NCI-H2107 treated with DMSO at 0.1 percent for 48 hours (cell line): ENCODE measurements at regions not wholly inside any gene's neighbourhood (a gene's known extent, or its start where the extent isn't known, plus 50 kb on each side); places are given as distances from the start of the nearest gene placed in this dataset.
"Not testable (repeated sequence)": the region's sequence is repeated elsewhere in the genome, so short reads cannot be mapped to it uniquely, and the experiment has no call there.

Experiments used
- DNase-seq: peaks from one replicate; lab custom pipeline; 2025; ENCODE audit not compliant: unreplicated experiment; lab: John Stamatoyannopoulos, UW

DNA sequence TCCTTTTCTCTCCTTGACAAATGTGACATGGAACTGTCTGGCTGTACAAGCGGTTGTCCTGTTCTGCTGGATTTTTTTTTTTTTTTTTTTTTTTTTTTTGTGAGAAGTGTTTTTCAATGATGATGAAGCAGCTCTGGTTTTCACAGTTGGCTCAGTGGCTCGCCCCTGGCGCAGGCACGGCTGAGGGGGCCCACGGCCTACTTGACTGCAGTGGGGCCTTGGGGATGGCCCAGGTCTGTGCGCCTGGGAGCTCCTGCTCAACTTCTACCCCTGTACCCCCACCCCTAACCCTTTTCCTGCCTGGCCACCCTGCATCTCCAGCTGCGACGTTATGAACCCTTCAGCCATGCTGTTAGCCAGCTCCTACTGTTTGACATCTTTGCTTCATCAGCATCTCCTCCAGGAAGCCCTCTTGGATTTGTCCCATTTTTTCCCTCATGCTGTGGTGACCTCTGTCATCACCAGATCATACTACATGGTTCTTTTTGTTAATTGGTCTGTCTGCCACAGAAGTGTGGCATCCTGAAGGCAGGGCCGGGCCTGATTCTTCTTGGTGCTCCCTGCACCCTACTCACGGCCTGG is 167.9 kb downstream of the INHBB start:
- DNase-seq = no peak

GRCh38 chr2:120514521-120514920 is 168.6 kb downstream of the INHBB start:
- no peak for DNase-seq

GRCh38 chr2:120515066-120515758 is 169.3 kb downstream of the INHBB start:
- not testable (repeated sequence) for DNase-seq

DNA sequence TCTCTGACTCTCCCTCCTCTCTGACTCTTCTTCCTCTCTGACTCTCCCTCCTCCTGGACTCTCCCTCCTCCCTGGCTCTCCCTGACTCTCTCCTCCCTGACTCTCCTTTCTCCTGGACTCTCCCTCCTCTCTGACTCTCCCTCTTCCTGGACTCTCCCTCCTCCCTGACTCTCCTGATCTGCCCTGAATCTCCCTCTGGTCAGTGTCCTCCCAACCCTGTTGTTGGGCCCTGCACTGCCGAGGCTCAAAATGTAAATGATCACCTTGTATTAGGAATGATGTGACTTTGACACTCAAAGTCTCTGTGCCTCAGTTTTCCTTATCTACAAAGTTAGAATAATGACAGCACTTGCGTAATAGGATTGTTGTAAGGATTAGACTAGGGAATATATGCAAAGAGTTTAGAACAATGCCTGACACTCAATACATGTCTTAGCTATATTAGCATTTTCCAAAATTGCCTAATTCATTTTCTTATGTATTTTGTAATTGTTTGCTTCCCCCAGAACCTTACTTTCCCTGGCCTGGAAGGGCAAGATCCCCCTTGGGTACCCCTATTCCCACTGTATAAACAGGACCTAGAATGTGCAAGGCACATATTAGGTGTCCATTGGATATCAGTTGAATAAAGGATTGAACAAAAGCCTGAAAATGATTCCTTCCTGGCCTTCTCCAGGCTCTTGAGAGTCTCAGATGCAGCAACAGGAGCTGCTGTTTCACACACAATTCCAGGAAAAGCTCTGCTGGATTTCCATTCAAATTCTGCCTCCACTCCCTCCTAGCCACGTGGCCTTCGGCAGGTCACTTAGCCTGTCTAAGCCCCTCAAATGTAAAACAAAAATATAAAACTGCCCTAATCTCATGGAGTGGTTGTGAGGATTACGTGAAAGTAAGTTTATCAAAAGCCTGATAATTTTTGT is 170.1 kb downstream of the INHBB start:
- DNase-seq = no peak

DNA sequence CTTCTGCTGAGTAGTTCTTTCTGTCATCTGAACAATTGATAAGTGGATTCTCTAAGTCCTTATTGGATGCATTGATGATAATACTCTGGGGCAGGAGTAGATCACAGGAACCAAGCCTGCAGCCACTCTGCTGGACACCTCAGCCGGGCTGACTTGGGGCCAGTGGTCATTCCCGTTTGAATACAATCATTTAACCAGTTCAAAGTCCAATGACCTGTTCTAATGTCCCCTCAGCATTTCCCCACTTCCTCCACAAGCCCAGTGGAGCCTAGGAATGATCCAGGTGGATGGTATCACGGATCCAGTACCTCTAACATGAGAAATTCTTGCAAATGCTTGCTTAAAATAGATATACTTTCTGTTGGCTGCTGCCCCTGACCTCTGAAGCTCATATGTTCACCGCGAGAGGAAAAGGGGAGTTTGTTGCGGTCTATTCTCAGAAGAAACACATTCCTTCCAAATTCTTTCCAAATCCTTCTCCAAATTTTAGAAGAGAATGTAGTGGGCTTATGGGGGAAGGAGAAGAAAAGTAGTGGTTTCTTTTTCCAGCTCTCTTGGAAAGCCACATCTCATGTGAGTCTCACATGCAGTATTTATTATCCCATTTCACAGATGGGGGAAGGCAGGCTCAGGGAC is 170.9 kb downstream of the INHBB start:
- DNase-seq = no peak

- DNase-seq = no peak
These were observed 172.0 kb downstream of the INHBB start for GRCh38 chr2:120517751-120518469.

DNA sequence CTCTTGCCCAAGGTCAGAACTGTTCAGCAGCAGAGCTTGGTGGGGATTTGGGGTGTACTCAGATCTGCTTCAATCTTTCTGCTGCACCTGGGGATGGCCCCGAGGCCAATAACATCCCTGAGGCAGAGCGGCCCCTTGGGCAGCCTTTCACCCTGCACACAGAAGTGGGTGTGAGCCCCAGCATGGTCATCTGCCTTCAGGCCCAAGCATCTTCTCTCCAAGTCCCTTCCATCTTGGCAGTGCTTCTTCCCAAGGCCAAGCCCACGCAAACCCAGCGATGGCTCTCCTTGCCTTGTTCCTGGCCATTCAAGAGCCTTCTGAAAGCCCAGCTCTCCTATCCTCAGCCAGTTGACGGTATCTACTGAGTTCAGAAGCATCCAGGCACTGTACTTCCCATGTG is 172.9 kb downstream of the INHBB start:
- no peak for DNase-seq

- DNase-seq = no peak
These were observed 173.5 kb downstream of the INHBB start for GRCh38 chr2:120519469-120519868.

DNA sequence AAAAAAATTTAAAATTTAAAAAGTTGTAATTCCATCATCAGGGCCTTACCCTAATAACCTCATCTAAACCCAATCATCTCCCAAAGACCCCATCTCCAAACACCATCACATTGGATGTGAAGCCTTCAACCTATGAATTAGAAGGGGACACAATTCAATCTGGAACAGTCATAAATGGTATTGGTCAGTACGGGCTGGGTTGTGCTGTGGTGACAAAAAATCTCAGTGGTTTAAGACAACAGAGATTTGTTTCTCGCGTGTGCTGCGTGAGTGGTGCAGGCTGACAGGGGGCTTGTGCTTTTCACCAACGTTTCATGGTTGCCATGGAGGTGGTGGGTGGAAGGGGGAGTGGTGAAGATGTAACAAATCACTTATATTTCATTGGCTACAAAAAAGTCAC is 174.5 kb downstream of the INHBB start:
- no peak for DNase-seq

- peak; percentile 16 for DNase-seq
These were observed 175.3 kb downstream of the INHBB start for GRCh38 chr2:120520929-120521912.

- DNase-seq = no peak
These were observed 176.3 kb downstream of the INHBB start for GRCh38 chr2:120522151-120522751.

GRCh38 chr2:120523766-120524165 is 177.8 kb downstream of the INHBB start:
- DNase-seq = no peak

DNA sequence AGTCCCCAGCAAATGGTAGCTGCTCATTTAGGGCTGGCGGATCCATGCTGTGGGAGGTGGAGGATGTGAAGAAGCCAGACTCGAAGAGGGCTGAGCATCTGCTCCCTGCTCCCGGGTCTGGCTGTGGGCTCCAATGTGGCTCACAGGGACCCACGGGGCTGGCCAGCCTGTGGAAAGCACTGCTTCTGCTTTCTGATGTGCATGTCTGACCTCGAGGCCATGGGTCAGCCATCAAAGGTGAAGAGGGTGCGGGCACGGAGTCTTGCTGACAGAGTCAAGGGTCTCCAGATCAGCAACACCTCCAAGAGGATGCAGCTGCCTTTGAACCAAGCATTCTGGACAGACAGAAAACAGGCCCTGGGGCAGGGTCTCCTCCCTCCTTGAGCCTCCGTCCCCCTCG is 178.2 kb downstream of the INHBB start:
- no peak for DNase-seq

DNA sequence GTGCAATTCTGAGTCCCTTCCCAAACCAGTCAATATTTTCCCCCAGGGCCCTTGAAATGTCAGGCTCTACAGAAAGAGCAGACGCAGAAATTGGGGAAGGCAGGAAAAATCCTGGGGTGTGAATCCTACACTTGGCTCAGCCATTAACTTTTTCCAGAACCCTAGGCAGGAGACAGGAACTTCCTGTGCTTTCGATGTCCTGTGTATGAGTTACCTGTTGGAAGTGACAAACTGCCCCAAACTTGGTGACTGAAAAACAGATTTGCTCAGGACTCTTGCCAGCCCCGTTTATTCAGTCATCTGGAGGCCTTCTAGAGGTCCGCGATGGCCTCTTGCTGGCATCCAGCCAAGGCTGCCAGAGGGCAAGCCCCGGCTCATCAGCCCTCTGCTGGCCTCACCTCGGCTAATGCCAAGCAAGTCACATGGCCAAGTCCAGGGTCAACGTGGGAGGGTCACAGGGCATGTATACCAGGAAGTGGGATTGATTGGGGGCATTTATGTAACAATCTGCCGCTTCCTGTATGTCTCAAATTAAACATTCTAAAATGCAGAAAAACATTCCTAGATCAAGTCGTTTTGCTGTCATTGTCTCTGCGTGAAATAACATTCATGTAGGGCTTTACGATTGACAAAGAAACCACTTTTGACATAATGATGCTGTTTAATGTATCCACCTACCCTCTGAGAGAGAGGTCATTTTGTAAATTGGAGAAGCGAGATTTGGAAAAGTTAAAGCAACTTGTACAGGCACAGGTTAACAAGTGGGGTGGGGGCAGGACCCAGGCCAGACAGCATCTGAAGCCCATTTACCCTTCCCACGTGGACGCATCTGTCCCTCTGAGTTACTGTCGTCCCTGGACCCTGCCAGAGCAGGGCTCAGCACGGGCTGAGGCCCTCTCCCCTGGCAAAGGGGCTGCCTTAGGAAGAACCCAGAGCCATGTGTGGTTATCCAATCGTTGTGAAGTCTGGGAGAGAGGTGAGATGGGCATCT is 179.4 kb downstream of the INHBB start:
- no peak for DNase-seq

DNA sequence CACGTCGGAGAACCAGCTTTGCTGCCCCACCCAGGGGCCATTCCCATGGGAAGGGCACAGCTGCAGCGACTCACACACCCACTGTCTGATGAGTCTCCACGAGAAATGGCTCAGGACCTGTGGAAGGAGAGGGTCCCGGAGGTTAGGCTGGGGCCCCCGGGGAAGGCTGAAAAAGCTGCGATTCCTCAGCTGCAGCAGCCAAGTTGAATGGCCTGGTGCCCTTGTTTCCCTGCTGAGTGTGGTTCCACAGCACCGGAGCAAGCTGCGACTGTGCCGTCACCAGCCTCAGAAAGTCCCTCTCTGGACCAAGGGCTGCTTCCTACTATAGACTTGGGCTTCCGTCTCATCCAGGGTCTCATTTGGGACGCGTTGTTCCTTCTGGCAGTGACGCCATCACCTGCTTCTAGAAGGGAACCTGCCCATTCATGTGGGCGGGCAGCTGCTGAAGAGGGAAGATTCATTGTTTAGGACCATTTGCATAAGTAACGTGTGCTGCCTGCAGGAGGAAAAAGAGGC is 180.2 kb downstream of the INHBB start:
- DNase-seq = no peak

DNA sequence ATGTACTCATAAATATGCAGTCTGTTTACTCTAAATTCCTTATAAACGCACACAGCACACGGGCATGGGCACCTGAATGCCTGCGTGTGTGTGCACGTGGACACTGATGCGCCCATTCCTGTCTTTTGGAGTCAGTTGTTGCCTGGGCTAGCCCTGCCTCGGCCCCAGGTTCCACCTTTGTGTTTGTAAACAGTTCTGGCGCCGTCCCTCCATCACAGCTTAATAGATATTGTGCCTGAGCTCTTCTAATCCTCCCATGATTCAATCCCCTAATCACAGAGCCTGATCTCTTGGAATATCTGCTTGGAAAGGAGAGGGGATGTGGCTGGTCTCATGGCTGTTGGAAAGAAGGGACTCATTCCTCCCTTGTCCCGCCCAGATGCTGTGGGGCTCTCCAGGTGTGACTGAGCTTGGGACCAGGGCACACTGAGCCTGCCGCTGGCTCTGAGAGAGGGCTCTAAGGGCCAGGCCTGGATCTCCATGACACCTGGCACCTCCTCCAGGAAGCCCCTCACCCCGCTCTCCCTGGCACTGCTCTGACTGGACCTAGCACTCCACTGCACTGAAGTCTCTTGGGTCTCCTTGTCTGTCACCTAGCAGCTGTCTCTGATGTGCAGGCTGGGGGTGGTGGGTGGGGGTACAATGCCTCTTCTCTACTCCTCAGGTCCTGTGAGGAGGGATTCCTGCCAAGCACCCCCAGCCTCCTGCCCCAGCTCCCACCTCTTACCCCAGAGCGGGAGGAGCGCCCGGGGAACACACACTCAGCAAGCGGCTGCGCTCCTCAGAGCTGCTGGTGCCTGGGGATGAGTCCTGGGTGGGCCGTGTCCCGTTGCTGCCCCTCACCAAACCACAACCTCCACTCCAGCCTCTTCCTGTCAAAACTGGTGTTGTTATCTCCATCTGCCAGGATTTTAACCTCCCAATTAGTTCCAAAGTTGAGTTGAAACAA is 181.3 kb downstream of the INHBB start:
- no peak for DNase-seq
